Endothelial cell of umbilical vein (primary cell): ENCODE measurements at regions not wholly inside any gene's neighbourhood (a gene's known extent, or its start where the extent isn't known, plus 50 kb on each side); places are given as distances from the start of the nearest gene placed in this dataset.

Experiments
- BruUV-seq: library from RNA; stranded (reverse); fragments of 400-500 nt; replicated peaks from 2 replicates; lab custom pipeline; 2021; lab: Mats Ljungman, UMichigan
- CTCF ChIA-PET: fragments of 300-600, 350-600 bp; sonication (Branson Sonifier 250); formaldehyde crosslinking; loops from one replicate; lab custom pipeline; 2021; ENCODE audit warnings: antibody characterized with exemption, inconsistent platforms; lab: Charles Lee
- POLR2A ChIA-PET: fragments of 300-600, 350-600 bp; sonication (Branson Sonifier 250); formaldehyde crosslinking; loops from one replicate; lab custom pipeline; 2021; ENCODE audit warnings: antibody characterized with exemption, inconsistent platforms; lab: Charles Lee
- DNase-seq: peaks from one replicate; pipeline ENCODE4 v3.0.0-alpha.2; 2011; ENCODE audit warnings: low read depth, low spot score
- FAIRE-seq: peaks from 2 replicates; lab custom pipeline; 2011; peaks lifted over from hg19 to GRCh38; lab: Jason Lieb, UNC
- H2AFZ ChIP-seq: 2 replicates; pipeline ENCODE4 v1.6.0; 2012; ENCODE audit warnings: low read depth, low read length, control low read depth, inconsistent platforms
- H3K27ac ChIP-seq: 2 replicates; pipeline ENCODE4 v1.5.1; 2011; ENCODE audit warnings: low read depth, mild to moderate bottlenecking, control low read depth, low read length, moderate library complexity; ENCODE audit not compliant: insufficient read depth
- H3K27me3 ChIP-seq, 2 experiments: 2 replicates each; pipeline versions ENCODE4 v1.6.0 to v1.6.1; 2011; ENCODE audit warnings: low read length in 2 of 2, mixed read lengths in 1 of 2; ENCODE audit not compliant: control insufficient read depth in 2 of 2, insufficient read depth in 2 of 2
- H3K36me3 ChIP-seq, 2 experiments: 2 replicates in 1 of 2; 3 replicates in 1 of 2; pipeline ENCODE4 v1.5.1; 2011; ENCODE audit warnings: low read length in 2 of 2, mild to moderate bottlenecking in 1 of 2, moderate library complexity in 1 of 2; ENCODE audit not compliant: control insufficient read depth in 2 of 2, insufficient read depth in 2 of 2; ENCODE audit errors: extremely low read depth in 1 of 2
- H3K4me1 ChIP-seq: 3 replicates; pipeline ENCODE4 v1.5.1; 2011; ENCODE audit warnings: mild to moderate bottlenecking, low read length; ENCODE audit not compliant: control insufficient read depth, insufficient read depth; ENCODE audit errors: extremely low read depth
- H3K4me2 ChIP-seq: 2 replicates; pipeline ENCODE4 v1.6.1; 2011; ENCODE audit warnings: low read length, control low read depth, mixed read lengths; ENCODE audit not compliant: insufficient read depth
- H3K4me3 ChIP-seq, 3 experiments: fragments of 200-600 bp in 1 of 3; sonication (generic), shearing (Covaris generic) in 1 of 3; replicated peaks in 1 of 3; 2 replicates each; pipeline ENCODE4 v1.5.1; 2011 to 2016; ENCODE audit warnings: control low read depth in 3 of 3, low read length in 3 of 3, mild to moderate bottlenecking in 2 of 3, inconsistent platforms in 1 of 3, low read depth in 1 of 3, moderate library complexity in 1 of 3; ENCODE audit not compliant: insufficient read depth in 1 of 3
- H3K79me2 ChIP-seq: 2 replicates; pipeline ENCODE4 v1.6.0; 2012; ENCODE audit warnings: low read length, inconsistent platforms; ENCODE audit not compliant: control insufficient read depth, insufficient read depth
- H3K9ac ChIP-seq: replicated peaks from 2 replicates; pipeline ENCODE3; 2011; ENCODE audit warnings: low read length, control low read depth; ENCODE audit not compliant: insufficient read depth; ENCODE audit errors: extremely low read depth
- H3K9me1 ChIP-seq: replicated peaks from 3 replicates; pipeline ENCODE4 v1.6.0; 2011; ENCODE audit warnings: mild to moderate bottlenecking, low read length; ENCODE audit not compliant: control insufficient read depth, insufficient read depth; ENCODE audit errors: extremely low read depth
- H3K9me3 ChIP-seq: replicated peaks from 2 replicates; pipeline ENCODE4 v1.5.1; 2012; ENCODE audit warnings: low read length, inconsistent platforms; ENCODE audit not compliant: control insufficient read depth, insufficient read depth
- H4K20me1 ChIP-seq: replicated peaks from 2 replicates; pipeline ENCODE3; 2011; ENCODE audit warnings: mild to moderate bottlenecking, low read length; ENCODE audit not compliant: control insufficient read depth, insufficient read depth; ENCODE audit errors: extremely low read depth
- CTCF ChIP-seq, 2 donors: IDR thresholded peaks; 1 replicate in 1 of 2; 2 replicates in 1 of 2; pipeline ENCODE4 v1.5.1; 2011; ENCODE audit warnings: low read length in 2 of 2, mild to moderate bottlenecking in 2 of 2, moderate library complexity in 2 of 2, control low read depth in 1 of 2, inconsistent platforms in 1 of 2, low read depth in 1 of 2; ENCODE audit not compliant: insufficient read depth in 1 of 2; ENCODE audit errors: extremely low read depth in 1 of 2
- EZH2 ChIP-seq: IDR thresholded peaks from 2 replicates; pipeline ENCODE4 v1.6.1; 2012; ENCODE audit warnings: borderline replicate concordance, low read depth, mild to moderate bottlenecking, moderate library complexity, low read length, inconsistent platforms; ENCODE audit not compliant: severe bottlenecking
- FOS ChIP-seq: IDR thresholded peaks from 2 replicates; pipeline ENCODE4 v1.6.1; 2011; ENCODE audit warnings: mild to moderate bottlenecking, low read length, moderate library complexity, borderline replicate concordance; ENCODE audit not compliant: insufficient read depth
- GATA2 ChIP-seq: IDR thresholded peaks from 2 replicates; pipeline ENCODE4 v1.7.0; 2011; ENCODE audit warnings: low read depth, mild to moderate bottlenecking, moderate library complexity, mixed read lengths, low read length; ENCODE audit not compliant: insufficient read length, insufficient read depth
- JUN ChIP-seq: IDR thresholded peaks from 2 replicates; pipeline ENCODE4 v1.6.1; 2011; ENCODE audit warnings: borderline replicate concordance, low read depth; ENCODE audit not compliant: insufficient read length, insufficient read depth
- MYC ChIP-seq: IDR thresholded peaks from one replicate; pipeline ENCODE4 v1.6.1; 2011; ENCODE audit warnings: mild to moderate bottlenecking, low read depth, low read length
- POLR2A ChIP-seq: IDR thresholded peaks from 2 replicates; pipeline ENCODE4 v1.6.1; 2012; ENCODE audit warnings: low read depth, mild to moderate bottlenecking, control low read depth, low read length
- POLR2AphosphoS5 ChIP-seq: IDR thresholded peaks from 2 replicates; pipeline ENCODE4 v1.6.1; 2012; ENCODE audit warnings: low read depth, mild to moderate bottlenecking, control low read depth, low read length, moderate library complexity; ENCODE audit not compliant: insufficient read depth
- dilution Hi-C: fragments of 300-500 bp; cut with MboI; formaldehyde crosslinking; loops from one replicate; pipeline ENCODE4 v1.15.0; 2019; ENCODE audit warnings: low sequenced_read_pairs; ENCODE audit not compliant: extremely low pct_ligation_motif_present
- intact Hi-C: fragments of 100-400 bp; cut with micrococcal nuclease; formaldehyde crosslinking; loops from one replicate; pipeline ENCODE4 v1.10.0; 2022
- TF ChIP-seq, protein P1 (sequence below): IDR thresholded peaks from 2 replicates; pipeline ENCODE4 v1.6.1; 2011; ENCODE audit not compliant: insufficient read depth, insufficient read length

DNA sequence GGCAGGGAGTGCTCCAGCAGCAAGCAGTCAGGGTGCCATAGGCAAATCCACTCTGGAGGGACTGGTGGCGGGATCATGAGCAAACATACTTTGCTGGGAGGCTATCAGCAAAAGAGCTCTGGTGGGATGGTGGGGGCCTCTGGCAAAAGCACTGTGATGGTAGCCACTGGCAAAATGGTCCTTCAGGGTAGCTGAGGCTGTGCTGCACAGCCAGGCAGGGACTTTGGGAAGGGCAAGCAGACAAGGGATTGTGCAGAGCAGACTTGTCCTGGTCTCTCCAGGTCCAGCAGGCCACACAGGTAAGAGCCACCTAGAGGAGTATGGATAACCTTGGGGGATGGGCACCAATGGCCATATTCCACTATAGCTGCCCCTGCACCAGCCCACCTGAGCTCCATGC, 129.4 kb upstream of the OTOS start:
- CTCF ChIA-PET, result no interaction called here
- POLR2A ChIA-PET, result no interaction called here
- Histone ChIP-seq H3K27me3 (no peaks in the 10 kb centered on the region), H3K9me1 (no peaks in the 10 kb centered on the region), H3K4me3 (no peak overlapping the region), H3K9ac (no peak overlapping the region), H3K4me1 (no peaks in the 10 kb centered on the region), H2AFZ (no peak overlapping the region), H3K4me2 (no peak overlapping the region), H4K20me1 (no peaks in the 10 kb centered on the region), H3K79me2 (no peaks in the 10 kb centered on the region), H3K9me3 (no peaks in the 10 kb centered on the region), H3K36me3 (no peaks in the 10 kb centered on the region), H3K27ac (no peak overlapping the region)
- intact Hi-C loops, result no loop called here
- TF ChIP-seq FOS, result no peak
- TF ChIP-seq GATA2, result no peak
- no peak for TF ChIP-seq JUN
- TF ChIP-seq, protein P1, sequence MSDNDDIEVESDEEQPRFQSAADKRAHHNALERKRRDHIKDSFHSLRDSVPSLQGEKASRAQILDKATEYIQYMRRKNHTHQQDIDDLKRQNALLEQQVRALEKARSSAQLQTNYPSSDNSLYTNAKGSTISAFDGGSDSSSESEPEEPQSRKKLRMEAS, result no peak
- TF ChIP-seq EZH2, result no peak
- TF ChIP-seq POLR2AphosphoS5, result no peak
- no peak for TF ChIP-seq CTCF (IDR thresholded peaks at IDR 0.05; ENCODE audit: extremely low read depth in 1 of 2, insufficient read depth in 1 of 2, low read depth in 1 of 2, low read length in 2 of 2)
- no peak for TF ChIP-seq POLR2A
- no peak for TF ChIP-seq MYC
- DNase-seq (no peak), FAIRE-seq (no peak)
- dilution Hi-C loops, result no loop called here
- BruUV-seq, result no TSS peak
